GM12891 (cell line): ENCODE measurements at regions not wholly inside any gene's neighbourhood (a gene's known extent, or its start where the extent isn't known, plus 50 kb on each side); places are given as distances from the start of the nearest gene placed in this dataset.

Experiments
- DNase-seq: peaks from one replicate; pipeline ENCODE4 v3.0.0; 2011; ENCODE audit warnings: low spot score; ENCODE audit not compliant: insufficient read length
- FAIRE-seq: peaks from 2 replicates; lab custom pipeline; 2011; peaks lifted over from hg19 to GRCh38; lab: Jason Lieb, UNC
- PAX5 ChIP-seq: IDR thresholded peaks from 2 replicates; pipeline ENCODE4 v1.6.1; 2011; ENCODE audit warnings: low read length, moderate library complexity, mild to moderate bottlenecking; ENCODE audit not compliant: insufficient read depth, severe bottlenecking
- POLR2A ChIP-seq: IDR thresholded peaks from 2 replicates; pipeline ENCODE4 v1.6.1; 2011; ENCODE audit warnings: low read depth, low read length, control low read depth
- POLR2AphosphoS5 ChIP-seq: IDR thresholded peaks from 2 replicates; pipeline ENCODE4 v1.6.1; 2011; ENCODE audit warnings: low read depth, low read length, control low read depth
- POU2F2 ChIP-seq: IDR thresholded peaks from 2 replicates; pipeline ENCODE4 v1.6.1; 2011; ENCODE audit warnings: low read depth, mild to moderate bottlenecking, control low read depth, low read length, moderate library complexity
- SPI1 ChIP-seq: IDR thresholded peaks from 2 replicates; pipeline ENCODE4 v1.6.1; 2011; ENCODE audit warnings: low read depth, low read length, control low read depth
- TAF1 ChIP-seq: IDR thresholded peaks from 2 replicates; pipeline ENCODE4 v1.6.1; 2011; ENCODE audit warnings: low read depth, low read length, control low read depth

GRCh38 chr1:229952670-229953520 lies 114.1 kb upstream of the GALNT2 start:
- TF ChIP-seq PAX5 (no peak), TAF1 (no peak), POLR2A (no peak), POLR2AphosphoS5 (no peak), POU2F2 (no peak), SPI1 (no peak)
- FAIRE-seq, result no peak
- DNase-seq, result no peak

GRCh38 chr1:229953736-229954326 lies 113.2 kb upstream of the GALNT2 start:
- no peak for FAIRE-seq

DNA sequence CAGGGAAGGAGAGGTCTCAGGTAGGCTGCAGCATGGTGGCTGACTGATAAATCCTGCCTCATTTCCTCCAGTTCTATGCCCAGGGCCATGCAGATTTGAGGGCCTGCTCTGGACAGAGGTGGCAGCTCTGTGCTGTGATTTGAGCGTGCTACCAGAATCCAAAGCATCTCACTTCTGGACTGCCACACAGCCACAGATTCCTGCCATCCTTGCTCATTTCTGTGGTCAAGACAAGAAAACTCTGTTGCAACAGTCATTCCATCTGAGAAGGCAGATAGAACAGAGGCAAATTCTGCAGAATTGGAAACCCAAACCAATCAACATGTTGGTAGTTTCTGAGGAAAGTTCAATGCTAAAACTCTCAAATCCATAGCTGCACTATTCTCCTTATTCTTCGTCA lies 102.8 kb upstream of the GALNT2 start:
- no peak for TF ChIP-seq PAX5
- no peak for TF ChIP-seq SPI1
- TF ChIP-seq TAF1, result no peak
- no peak for TF ChIP-seq POLR2A
- no peak for TF ChIP-seq POLR2AphosphoS5
- no peak for TF ChIP-seq POU2F2
- FAIRE-seq, result no peak
- no peak for DNase-seq

More at GRCh38 chr1:229953736-229954326, 113.2 kb upstream of the GALNT2 start:
- DNase-seq, result no peak
- TF ChIP-seq TAF1 (no peak), PAX5 (no peak), POU2F2 (no peak), POLR2AphosphoS5 (no peak), POLR2A (no peak), SPI1 (no peak)

GRCh38 chr1:229970714-229971113 lies 96.3 kb upstream of the GALNT2 start:
- FAIRE-seq, result no peak
- no peak for DNase-seq
- TF ChIP-seq SPI1 (no peak), POU2F2 (no peak), PAX5 (no peak), POLR2AphosphoS5 (no peak), TAF1 (no peak), POLR2A (no peak)

DNA sequence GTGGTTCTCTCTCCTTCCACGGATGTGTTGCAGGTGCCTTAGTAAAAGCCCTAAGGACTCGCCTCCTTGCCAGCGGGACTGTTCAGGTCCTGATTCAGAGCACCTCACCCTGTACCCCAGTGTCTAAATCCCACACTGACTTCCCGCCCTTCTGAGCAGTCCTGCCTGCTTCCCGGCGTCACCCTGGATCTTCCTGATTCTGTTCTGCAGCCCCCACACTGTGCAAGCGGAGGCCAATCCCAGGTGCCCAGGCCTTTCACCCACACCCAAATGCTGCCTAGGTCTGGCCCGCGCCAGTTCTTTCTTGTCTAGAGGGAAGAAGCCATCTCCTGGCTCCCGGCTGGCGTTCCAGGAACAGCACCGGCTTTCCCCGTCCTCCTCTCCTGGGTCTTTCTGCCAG lies 95.9 kb upstream of the GALNT2 start:
- DNase-seq (no peak), FAIRE-seq (no peak)
- TF ChIP-seq PAX5 (no peak), POLR2AphosphoS5 (no peak), POU2F2 (no peak), POLR2A (no peak), TAF1 (no peak), SPI1 (no peak)

- no peak for TF ChIP-seq POU2F2
- no peak for TF ChIP-seq TAF1
- TF ChIP-seq POLR2A, result no peak
- TF ChIP-seq POLR2AphosphoS5, result no peak
- no peak for TF ChIP-seq PAX5
- TF ChIP-seq SPI1, result no peak
- DNase-seq (no peak), FAIRE-seq (no peak)
Measured at GRCh38 chr1:229972600-229973296, 94.3 kb upstream of the GALNT2 start.

GRCh38 chr1:229973297-229973612 lies 93.8 kb upstream of the GALNT2 start:
- no peak for TF ChIP-seq SPI1
- TF ChIP-seq TAF1, result no peak
- no peak for TF ChIP-seq POLR2AphosphoS5
- TF ChIP-seq POU2F2, result no peak
- no peak for TF ChIP-seq POLR2A
- TF ChIP-seq PAX5, result no peak
- no peak for FAIRE-seq
- DNase-seq, result no peak

DNA sequence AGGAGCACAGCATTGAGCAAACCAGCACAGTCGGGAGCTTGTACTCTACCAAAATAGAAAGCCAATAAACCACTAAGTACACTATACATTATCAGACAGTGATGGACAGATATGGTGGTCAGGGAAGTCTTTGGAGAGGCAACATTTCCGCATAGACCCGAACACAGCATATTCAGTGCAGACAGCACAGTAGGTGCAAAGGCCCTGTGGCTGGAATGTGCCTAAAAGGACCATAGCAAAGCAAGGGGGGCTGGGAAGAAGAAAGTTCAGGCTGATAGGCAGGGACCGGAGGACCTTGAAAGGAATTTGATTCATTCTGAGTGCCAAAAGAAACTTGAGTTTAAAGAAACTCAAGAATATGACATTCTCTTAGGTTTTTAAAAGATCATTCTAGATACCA lies 92.0 kb upstream of the GALNT2 start:
- FAIRE-seq (no peak), DNase-seq (no peak)
- TF ChIP-seq POLR2AphosphoS5 (no peak), PAX5 (no peak), TAF1 (no peak), POU2F2 (no peak), SPI1 (no peak), POLR2A (no peak)

DNA sequence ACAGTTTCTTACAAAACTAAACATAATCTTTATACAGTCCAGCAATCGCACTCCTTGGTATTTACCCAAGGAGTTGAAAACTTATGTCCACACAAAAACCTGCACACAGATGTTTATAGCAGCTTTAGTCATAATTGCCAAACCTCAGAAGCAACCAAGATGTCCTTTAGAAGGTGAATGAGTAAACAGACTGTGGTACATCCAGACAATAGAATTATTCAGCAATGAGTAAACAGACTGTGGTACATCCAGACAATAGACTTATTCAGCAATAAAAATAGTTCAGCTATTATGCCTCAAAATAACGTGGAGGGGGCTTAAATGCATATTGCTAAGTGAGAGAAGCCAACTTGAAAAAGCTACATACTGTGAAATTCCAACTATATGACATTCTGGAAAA lies 87.0 kb upstream of the GALNT2 start:
- FAIRE-seq (no peak), DNase-seq (no peak)
- TF ChIP-seq POU2F2, result no peak
- no peak for TF ChIP-seq PAX5
- TF ChIP-seq POLR2AphosphoS5, result no peak
- no peak for TF ChIP-seq POLR2A
- no peak for TF ChIP-seq SPI1
- no peak for TF ChIP-seq TAF1
